OCI-LY3 (cell line): ENCODE measurements at regions not wholly inside any gene's neighbourhood (a gene's known extent, or its start where the extent isn't known, plus 50 kb on each side); places are given as distances from the start of the nearest gene placed in this dataset.

Experiments
- EZH2phosphoT487 ChIP-seq: fragments of 200-600 bp; shearing (Covaris generic); IDR thresholded peaks from 2 replicates; pipeline ENCODE4 v1.6.1; 2018; ENCODE audit warnings: antibody characterized with exemption, mixed run types, low read depth
- TF ChIP-seq, protein P1 (sequence below): fragments of 200-600, 300-600 bp; sonication (generic); IDR thresholded peaks from 2 replicates; pipeline ENCODE4 v1.5.1; 2014; ENCODE audit warnings: antibody characterized with exemption, low read length, low read depth

DNA sequence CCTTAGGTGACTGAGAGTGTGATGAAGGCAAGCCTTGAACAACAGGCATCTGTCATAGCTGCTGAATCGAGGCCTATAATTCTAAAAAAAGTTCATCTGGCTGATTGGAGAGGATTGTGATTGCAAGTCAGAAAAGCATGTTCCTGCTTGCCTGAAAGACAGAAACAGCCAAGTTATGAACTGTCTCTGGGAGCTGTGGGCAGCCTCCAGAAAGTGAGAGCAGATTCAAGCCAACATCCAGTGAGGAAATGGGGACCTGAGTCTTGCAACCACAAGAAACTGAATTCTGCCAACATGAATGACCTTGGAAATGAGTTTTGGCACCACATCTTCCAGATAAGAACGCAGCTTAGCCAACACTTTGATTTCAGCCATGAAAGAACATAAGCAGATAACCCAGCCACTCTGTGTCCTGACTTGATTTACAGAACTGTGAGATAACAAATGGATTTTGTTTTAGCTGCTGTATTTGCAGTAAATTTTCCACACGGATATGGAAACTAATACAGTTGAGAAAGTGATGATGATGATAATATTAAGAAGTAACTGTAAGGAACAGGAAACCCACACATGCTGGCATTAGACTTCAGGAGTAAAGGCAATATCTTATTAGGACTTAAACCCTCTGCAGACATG, 240.3 kb upstream of the NDST3 start:
- TF ChIP-seq, protein P1, sequence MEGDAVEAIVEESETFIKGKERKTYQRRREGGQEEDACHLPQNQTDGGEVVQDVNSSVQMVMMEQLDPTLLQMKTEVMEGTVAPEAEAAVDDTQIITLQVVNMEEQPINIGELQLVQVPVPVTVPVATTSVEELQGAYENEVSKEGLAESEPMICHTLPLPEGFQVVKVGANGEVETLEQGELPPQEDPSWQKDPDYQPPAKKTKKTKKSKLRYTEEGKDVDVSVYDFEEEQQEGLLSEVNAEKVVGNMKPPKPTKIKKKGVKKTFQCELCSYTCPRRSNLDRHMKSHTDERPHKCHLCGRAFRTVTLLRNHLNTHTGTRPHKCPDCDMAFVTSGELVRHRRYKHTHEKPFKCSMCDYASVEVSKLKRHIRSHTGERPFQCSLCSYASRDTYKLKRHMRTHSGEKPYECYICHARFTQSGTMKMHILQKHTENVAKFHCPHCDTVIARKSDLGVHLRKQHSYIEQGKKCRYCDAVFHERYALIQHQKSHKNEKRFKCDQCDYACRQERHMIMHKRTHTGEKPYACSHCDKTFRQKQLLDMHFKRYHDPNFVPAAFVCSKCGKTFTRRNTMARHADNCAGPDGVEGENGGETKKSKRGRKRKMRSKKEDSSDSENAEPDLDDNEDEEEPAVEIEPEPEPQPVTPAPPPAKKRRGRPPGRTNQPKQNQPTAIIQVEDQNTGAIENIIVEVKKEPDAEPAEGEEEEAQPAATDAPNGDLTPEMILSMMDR = no peak
- no peak for TF ChIP-seq EZH2phosphoT487
